ENCODE measurements at regions not wholly inside any gene's neighbourhood (a gene's known extent, or its start where the extent isn't known, plus 50 kb on each side); places are given as distances from the start of the nearest gene placed in this dataset.
"Not testable (repeated sequence)": the region's sequence is repeated elsewhere in the genome, so short reads cannot be mapped to it uniquely, and the experiment has no call there.

DNA sequence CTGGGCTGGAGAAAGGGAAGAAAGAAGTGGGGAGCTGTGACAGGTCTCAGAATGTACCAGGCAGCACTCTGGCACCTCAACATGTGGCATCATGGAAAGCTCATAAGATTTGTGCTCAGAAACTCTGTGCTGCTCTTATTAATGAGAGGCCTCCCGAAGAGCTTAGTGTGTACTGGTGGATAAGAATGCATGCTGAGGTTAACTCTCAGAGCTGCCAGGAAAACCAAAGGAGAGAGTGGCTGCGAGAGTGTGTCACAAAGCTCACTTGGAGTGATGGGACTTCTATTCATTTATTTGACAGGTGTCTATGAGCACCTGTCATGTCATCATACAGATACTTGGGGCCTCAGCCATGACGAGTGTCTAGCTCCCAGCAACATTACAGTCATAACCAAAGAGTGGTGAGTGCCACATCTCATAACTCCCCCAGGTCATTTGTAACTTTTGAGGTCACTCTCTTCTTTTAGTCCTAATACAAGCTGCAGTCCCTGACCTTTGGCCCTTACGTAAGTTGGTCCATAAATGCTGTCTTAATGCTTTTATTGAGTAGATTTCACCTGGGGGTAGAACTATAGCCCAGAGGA is 131.9 kb downstream of the TRIM43 start:
- DNase-seq (ENCODE audit: low read depth in 4 of 4, low spot score in 3 of 4), result not testable (repeated sequence)

GRCh38 chr2:95725191-95725590 is 133.4 kb downstream of the TRIM43 start:
- not testable (repeated sequence) for DNase-seq (ENCODE audit: low read depth in 4 of 4, low spot score in 3 of 4)

DNA sequence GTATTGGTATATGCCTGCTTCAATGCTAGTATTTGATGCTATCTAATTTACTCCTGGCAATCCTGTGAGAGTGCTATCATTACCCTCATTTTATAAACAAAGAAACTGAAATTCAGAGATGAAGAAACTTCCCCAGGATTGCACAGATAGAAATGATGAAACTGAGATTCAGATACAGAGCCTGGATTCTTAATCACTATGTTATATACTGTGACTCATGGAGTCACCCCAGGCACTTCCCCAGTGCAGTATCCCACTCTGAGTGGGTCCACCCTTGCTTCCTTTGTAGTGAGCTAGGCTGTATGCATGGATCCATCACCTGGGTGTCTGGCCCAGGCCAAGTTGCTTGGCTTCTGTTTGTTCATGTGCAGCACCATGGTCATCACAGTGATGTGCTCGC is 133.9 kb downstream of the TRIM43 start:
- not testable (repeated sequence) for DNase-seq (ENCODE audit: low read depth in 4 of 4, low spot score in 3 of 4)

DNA sequence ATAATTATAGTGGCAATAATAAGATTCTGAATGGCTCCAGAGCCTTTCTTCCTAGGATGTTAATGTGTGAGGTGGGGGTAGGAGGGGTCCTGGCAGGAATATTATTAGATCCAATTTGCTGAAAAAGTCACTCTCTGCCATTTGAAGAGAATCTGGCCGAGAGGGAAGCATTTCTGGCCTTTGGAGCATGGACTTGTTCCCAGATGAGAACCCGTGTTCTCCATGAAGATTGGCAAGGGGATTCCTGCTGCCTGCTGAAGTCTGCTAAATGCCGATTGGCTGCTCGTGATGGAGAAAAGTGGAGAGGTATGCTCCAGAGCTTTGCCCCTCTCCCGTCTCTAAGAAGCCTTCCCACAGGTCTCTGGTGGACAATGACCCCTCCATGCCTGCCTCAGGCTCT is 135.6 kb downstream of the TRIM43 start:
- DNase-seq (ENCODE audit: low read depth in 4 of 4, low spot score in 3 of 4), result not testable (repeated sequence)

- DNase-seq (ENCODE audit: low read depth in 4 of 4, low spot score in 3 of 4), result peak; percentile 55 to 65 (median 64)
These were observed 137.2 kb downstream of the TRIM43 start for GRCh38 chr2:95728878-95729596.

- no peak for DNase-seq (ENCODE audit: low read depth in 4 of 4, low spot score in 3 of 4)
These were observed 137.8 kb downstream of the TRIM43 start for GRCh38 chr2:95729597-95729955.

DNA sequence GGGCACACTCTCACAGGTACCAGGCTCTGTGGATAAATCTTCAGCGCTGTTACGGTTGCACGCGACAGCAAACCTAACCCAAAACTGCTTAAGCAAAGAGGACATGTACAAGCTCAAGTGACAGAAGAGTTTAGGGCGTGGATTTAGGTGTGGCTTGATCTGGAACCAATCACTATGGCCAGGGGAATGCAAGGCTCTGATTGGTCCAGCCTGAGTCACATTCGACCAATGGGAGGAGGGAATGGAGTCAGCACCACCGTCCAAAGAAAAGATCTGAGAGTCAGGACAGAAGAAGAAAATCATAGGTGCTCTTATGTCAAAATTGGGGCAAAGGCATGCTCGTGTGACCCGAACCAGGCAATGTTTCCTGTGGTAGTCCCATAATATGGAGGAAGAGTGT is 139.0 kb downstream of the TRIM43 start:
- no peak for DNase-seq (ENCODE audit: low read depth in 4 of 4, low spot score in 3 of 4)

DNA sequence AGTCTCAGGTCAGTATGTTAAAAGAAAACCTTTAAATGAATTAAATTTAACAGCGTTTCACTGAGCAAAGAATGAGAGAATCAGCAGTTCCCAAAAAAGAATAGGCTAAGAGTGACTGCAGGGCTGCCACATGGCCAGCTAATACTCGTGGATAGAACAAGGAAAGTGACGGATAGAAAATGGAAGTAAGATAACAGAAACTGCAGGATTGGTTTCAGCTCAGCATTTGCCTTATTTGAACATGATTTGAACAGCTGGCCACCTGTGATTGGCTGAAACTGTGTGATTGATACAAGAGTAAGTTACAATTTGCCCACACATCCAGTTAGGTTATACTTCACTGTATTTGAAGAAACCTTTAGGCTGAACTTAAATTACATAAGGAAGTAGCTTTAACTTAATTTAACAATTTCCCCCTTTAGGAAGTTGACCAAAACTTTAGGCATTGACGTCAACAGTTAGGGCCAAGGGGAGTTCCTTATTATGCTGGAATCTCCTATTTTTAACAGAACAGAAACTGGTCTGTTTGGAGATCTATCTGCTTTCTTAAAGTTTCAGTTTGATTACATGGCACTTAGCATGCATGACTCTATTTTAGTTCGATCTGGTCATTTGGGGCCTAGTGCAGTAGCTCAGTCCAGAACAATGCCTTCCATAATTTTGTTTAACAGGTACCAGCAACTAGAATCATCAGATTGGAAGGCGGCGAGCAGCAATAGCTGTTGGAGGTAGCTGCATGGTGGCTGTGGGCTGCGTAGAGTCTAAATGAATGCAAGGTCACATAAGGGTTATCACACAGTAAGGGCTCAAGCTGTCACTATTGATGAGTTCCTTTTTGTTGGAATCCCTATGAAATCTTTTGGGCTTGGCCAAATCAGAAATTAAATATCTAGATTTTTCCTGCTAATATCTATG is 143.4 kb downstream of the TRIM43 start:
- DNase-seq (ENCODE audit: low read depth in 4 of 4, low spot score in 3 of 4), result no peak

DNA sequence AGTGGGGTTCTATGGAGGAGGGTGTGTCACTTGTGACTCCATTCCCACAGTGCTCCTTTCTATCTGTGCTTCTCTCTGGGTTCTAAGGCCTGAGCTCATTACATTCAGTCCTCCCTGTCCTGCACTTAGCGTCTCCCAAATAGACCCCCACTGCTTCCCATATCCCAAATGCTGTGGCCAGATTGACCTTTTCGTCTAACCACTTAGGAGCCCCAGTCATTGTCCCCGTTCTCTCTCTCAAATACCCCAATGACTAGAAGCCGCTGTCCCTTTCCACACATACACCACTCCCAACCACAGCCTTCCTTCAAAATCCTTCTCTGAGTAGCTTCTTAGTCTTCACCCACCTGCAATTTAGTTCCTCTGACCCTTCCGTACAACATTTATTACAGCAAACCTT is 146.5 kb downstream of the TRIM43 start:
- DNase-seq (ENCODE audit: low read depth in 4 of 4, low spot score in 3 of 4), result no peak

- DNase-seq (ENCODE audit: low read depth in 4 of 4, low spot score in 3 of 4), result not testable (repeated sequence)
These were observed 160.3 kb downstream of the TRIM43 start for GRCh38 chr2:95752126-95752525.

DNA sequence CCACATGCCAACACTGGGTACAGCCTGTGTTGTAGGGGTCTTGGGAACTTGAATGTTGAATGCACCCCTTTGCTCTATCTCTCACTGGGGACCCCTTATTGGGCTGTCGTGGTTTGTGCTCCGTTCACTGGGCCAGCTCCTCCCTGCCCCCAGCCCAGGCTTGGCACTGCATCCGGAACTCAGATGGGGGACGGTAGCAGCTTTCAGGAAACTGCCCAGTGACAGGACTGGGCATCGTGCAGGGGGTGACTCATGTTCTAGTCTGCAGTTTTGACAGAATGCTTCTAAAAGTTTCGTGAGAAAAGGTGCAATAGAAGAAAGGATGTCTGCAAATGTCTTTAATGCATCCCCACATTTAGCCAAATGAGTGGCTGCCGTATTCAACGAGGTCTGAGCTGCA is 162.0 kb downstream of the TRIM43 start:
- not testable (repeated sequence) for DNase-seq (ENCODE audit: low read depth in 4 of 4, low spot score in 3 of 4)

DNA sequence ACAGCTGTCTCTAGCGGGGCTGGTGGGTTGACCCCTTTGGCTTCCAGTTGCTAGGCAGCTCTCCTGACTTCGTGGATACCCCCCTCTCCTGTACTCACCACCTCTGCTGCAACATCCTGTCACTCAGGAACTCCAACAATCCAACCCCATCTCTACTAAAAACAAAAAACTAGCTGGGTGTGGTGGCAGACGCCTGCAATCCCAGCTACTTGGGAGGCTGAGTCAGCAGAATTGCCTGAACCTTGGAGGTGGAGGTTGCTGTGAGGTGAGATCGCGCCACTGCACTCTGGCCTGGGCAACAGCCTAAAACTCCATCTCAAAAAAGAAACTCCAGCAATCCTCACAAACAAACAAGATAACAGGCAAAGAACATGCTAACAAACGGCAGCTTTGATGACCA is 162.4 kb downstream of the TRIM43 start:
- DNase-seq (ENCODE audit: low read depth in 4 of 4, low spot score in 3 of 4), result not testable (repeated sequence)

GRCh38 chr2:95754819-95755563 is 163.2 kb downstream of the TRIM43 start:
- not testable (repeated sequence) for DNase-seq (ENCODE audit: low read depth in 4 of 4, low spot score in 3 of 4)

DNA sequence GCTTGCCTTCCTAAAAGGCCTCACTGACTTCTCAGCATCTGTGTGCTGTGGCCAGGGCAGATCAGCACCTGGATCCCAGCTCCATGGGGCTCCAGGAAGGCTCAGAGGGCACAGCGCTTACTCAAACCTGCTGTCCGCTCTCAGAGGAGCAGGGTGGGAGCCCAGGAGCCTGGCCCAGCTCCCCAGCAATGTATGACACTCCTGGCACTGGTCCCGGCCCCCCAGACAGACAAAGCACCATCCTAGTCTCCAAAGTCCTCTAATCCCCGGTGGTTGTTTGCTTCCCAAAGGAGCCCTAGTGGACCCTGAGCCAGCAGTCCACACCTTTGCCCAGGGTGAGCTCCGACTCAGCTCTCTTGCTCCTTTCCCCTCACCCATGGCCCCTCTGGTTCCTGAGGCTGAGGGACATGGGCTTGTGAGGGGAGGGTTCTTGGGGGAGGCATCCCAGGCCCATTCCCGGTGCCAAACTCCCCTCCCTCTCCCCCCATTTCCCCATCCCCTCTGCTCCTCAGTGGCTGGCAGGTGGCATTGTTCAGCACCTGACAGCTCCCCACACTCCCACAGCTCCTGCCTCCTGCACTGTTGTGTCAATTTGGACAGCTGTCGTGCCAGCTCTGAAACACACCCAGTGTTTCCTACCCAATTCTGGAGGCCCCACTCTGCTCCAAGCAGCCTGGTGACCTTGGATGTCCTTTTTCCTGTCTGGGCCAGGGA is 164.3 kb downstream of the TRIM43 start:
- not testable (repeated sequence) for DNase-seq (ENCODE audit: low read depth in 4 of 4, low spot score in 3 of 4)

DNA sequence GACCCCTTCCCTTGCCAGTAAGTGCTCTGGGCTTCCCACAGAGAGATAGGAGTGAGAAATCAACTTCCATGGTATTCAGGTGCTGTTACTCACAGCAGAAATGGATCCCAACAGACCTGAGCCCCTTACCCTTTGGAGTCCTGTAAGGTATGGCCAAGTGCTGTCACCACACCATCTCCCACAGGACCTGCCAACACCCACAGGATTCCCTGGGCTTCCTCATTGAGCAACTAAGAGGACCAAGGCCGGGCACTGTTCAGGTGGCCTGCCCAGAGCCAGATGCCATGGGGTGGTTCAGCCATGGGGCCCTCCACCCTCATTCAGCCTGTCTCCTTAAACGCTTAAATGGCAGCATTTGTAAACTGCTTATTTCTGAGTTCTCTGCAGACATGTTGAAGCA is 166.2 kb downstream of the TRIM43 start:
- no peak for DNase-seq (ENCODE audit: low read depth in 4 of 4, low spot score in 3 of 4)

GRCh38 chr2:95759481-95760246 is 167.9 kb downstream of the TRIM43 start:
- no peak for DNase-seq (ENCODE audit: low read depth in 4 of 4, low spot score in 3 of 4)

DNA sequence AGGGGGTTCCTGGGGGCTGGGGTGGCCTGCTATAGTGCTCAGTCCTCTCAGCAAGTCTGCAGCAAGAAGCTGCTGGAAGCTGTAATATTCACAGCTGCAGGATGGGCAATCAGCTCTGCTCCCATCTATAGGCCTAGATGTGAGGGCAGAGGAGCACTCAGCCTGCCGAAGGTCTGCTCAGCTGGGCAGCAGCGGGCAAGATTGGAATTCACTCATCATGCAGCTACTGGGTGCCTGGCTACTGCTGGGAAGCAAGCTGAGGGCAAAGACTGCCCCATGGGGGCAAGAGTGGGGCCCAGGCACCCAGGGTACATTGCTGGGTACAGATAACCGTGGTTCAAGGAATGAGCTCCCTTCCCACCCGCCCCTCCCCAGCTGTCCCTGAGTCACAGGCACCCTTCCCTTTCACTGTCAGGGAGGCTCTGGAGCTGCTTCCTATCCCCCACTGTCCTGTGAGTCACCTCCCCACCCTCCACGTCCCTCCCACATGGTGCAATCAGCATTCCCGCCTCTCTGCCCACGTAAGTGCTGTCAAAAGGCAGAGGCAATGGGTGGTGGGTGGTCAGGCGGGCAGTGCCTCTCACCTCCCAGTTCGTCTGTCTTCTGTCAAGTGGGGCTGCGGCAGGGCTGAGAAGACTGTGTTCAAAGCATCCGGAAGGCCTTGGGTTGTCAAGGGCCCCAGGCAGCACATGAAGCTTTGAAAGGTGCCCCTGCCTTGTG is 169.2 kb downstream of the TRIM43 start:
- no peak for DNase-seq (ENCODE audit: low read depth in 4 of 4, low spot score in 3 of 4)

- no peak for DNase-seq (ENCODE audit: low read depth in 4 of 4, low spot score in 3 of 4)
These were observed 169.8 kb downstream of the TRIM43 start for GRCh38 chr2:95761556-95761955.
